ENCODE measurements at regions not wholly inside any gene's neighbourhood (a gene's known extent, or its start where the extent isn't known, plus 50 kb on each side); places are given as distances from the start of the nearest gene placed in this dataset.

GRCh38 chr10:46169736-46170135 is 117.1 kb upstream of the ANTXRL start:
- no peak for DNase-seq
- Histone ChIP-seq H3K27me3 (ENCODE audit: low read length) (no peaks in the 10 kb centered on the region), H3K4me3 (ENCODE audit: low read length) (no peak overlapping the region), H3K4me1 (ENCODE audit: insufficient read depth, low read length) (no peaks in the 10 kb centered on the region), H3K9ac (ENCODE audit: low read length) (no peak overlapping the region), H3K79me2 (ENCODE audit: low read length) (no peaks in the 10 kb centered on the region), H3K9me2 (replicated peaks; ENCODE audit: low read length) (no peaks in the 10 kb centered on the region), H3K4me2 (ENCODE audit: low read length) (no peak overlapping the region), H3K9me3 (ENCODE audit: low read length) (no peaks in the 10 kb centered on the region), H4K20me1 (ENCODE audit: low read length) (no peaks in the 10 kb centered on the region), H3K36me3 (ENCODE audit: low read depth, low read length) (no peaks in the 10 kb centered on the region), H3F3A (ENCODE audit: low read length, unreplicated experiment) (no peaks in the 10 kb centered on the region), H3K27ac (ENCODE audit: low read length) (no peak overlapping the region), H2AFZ (ENCODE audit: low read length) (no peak overlapping the region)
- ChIA-PET POLR2A (ENCODE audit: unreplicated experiment) (no interaction called here), CTCF (no interaction called here)
- ATAC-seq: no peak
- TF ChIP-seq EZH2 (IDR thresholded peaks at IDR 0.05; ENCODE audit: low read length, unreplicated experiment) (no peak), CTCF (conservative IDR thresholded peaks at IDR 0.05; ENCODE audit: low read depth, low read length) (no peak), EZH2phosphoT487 (IDR thresholded peaks at IDR 0.05; ENCODE audit: borderline replicate concordance, low read length) (no peak)
- no TSS peak for BruUV-seq (replicated peaks)
- intact Hi-C loops (cut with micrococcal nuclease): no loop called here

GRCh38 chr10:46170789-46171188 is 116.0 kb upstream of the ANTXRL start:
- DNase-seq (no peak), ATAC-seq (no peak)
- intact Hi-C loops (cut with micrococcal nuclease): no loop called here
- ChIA-PET CTCF (no interaction called here), POLR2A (ENCODE audit: unreplicated experiment) (no interaction called here)
- no peak overlapping the region for H3K27ac ChIP-seq (ENCODE audit: low read length)
- BruUV-seq (replicated peaks): no TSS peak
- H3K9ac ChIP-seq (ENCODE audit: low read length): no peak overlapping the region
- no peaks in the 10 kb centered on the region for H3K79me2 ChIP-seq (ENCODE audit: low read length)
- H3K9me3 ChIP-seq (ENCODE audit: low read length): no peaks in the 10 kb centered on the region
- no peak overlapping the region for H3K4me2 ChIP-seq (ENCODE audit: low read length)
- no peaks in the 10 kb centered on the region for H3F3A ChIP-seq (ENCODE audit: low read length, unreplicated experiment)
- H3K9me2 ChIP-seq (replicated peaks; ENCODE audit: low read length): no peaks in the 10 kb centered on the region
- H3K27me3 ChIP-seq (ENCODE audit: low read length): 0 out of 2 replicates have a peak, but pooled peaks cover 3% of the 10 kb centered on the region
- H3K4me1 ChIP-seq (ENCODE audit: insufficient read depth, low read length): no peaks in the 10 kb centered on the region
- no peak overlapping the region for H2AFZ ChIP-seq (ENCODE audit: low read length)
- H4K20me1 ChIP-seq (ENCODE audit: low read length): no peaks in the 10 kb centered on the region
- no peaks in the 10 kb centered on the region for H3K36me3 ChIP-seq (ENCODE audit: low read depth, low read length)
- H3K4me3 ChIP-seq (ENCODE audit: low read length): no peak overlapping the region
- TF ChIP-seq EZH2 (IDR thresholded peaks at IDR 0.05; ENCODE audit: low read length, unreplicated experiment): no peak
- no peak for TF ChIP-seq EZH2phosphoT487 (IDR thresholded peaks at IDR 0.05; ENCODE audit: borderline replicate concordance, low read length)
- TF ChIP-seq CTCF (conservative IDR thresholded peaks at IDR 0.05; ENCODE audit: low read depth, low read length): no peak

- no peak overlapping the region for H3K4me3 ChIP-seq (ENCODE audit: low read length)
- H3K36me3 ChIP-seq (ENCODE audit: low read depth, low read length): no peaks in the 10 kb centered on the region
- DNase-seq (no peak), ATAC-seq (no peak)
- H3K79me2 ChIP-seq (ENCODE audit: low read length): no peaks in the 10 kb centered on the region
- H3K9me2 ChIP-seq (replicated peaks; ENCODE audit: low read length): no peaks in the 10 kb centered on the region
- intact Hi-C loops (cut with micrococcal nuclease): no loop called here
- H2AFZ ChIP-seq (ENCODE audit: low read length): no peak overlapping the region
- TF ChIP-seq EZH2phosphoT487 (IDR thresholded peaks at IDR 0.05; ENCODE audit: borderline replicate concordance, low read length): no peak
- TF ChIP-seq CTCF (conservative IDR thresholded peaks at IDR 0.05; ENCODE audit: low read depth, low read length): no peak
- TF ChIP-seq EZH2 (IDR thresholded peaks at IDR 0.05; ENCODE audit: low read length, unreplicated experiment): no peak
- H4K20me1 ChIP-seq (ENCODE audit: low read length): no peaks in the 10 kb centered on the region
- no peak overlapping the region for H3K4me2 ChIP-seq (ENCODE audit: low read length)
- H3K27ac ChIP-seq (ENCODE audit: low read length): no peak overlapping the region
- H3K9ac ChIP-seq (ENCODE audit: low read length): no peak overlapping the region
- H3K27me3 ChIP-seq (ENCODE audit: low read length): 0 out of 2 replicates have a peak, but pooled peaks cover 3% of the 10 kb centered on the region
- CTCF ChIA-PET: no interaction called here
- no TSS peak for BruUV-seq (replicated peaks)
- H3K4me1 ChIP-seq (ENCODE audit: insufficient read depth, low read length): no peaks in the 10 kb centered on the region
- no peaks in the 10 kb centered on the region for H3K9me3 ChIP-seq (ENCODE audit: low read length)
- POLR2A ChIA-PET (ENCODE audit: unreplicated experiment): no interaction called here
- no peaks in the 10 kb centered on the region for H3F3A ChIP-seq (ENCODE audit: low read length, unreplicated experiment)
These were observed 115.1 kb upstream of the ANTXRL start for GRCh38 chr10:46171661-46172060.

Data from PC-3 (cell line).